Calu3 (cell line): ENCODE measurements at regions not wholly inside any gene's neighbourhood (a gene's known extent, or its start where the extent isn't known, plus 50 kb on each side); places are given as distances from the start of the nearest gene placed in this dataset.

ENCODE experiments used
- BruUV-seq: library from RNA; stranded (reverse); fragments of 400-500 nt; replicated peaks from 2 replicates; lab custom pipeline; 2021; lab: Mats Ljungman, UMichigan
- CTCF ChIA-PET: fragments of 300-600 bp; sonication (Branson Sonifier 250); formaldehyde crosslinking; loops from one replicate; lab custom pipeline; 2022; ENCODE audit warnings: antibody characterized with exemption; lab: Charles Lee
- DNase-seq: peaks from one replicate; pipeline ENCODE4 v3.0.0; 2022
- H3K27ac Mint-ChIP-seq: one replicate; pipeline ENCODE4 v1.8.0; 2022; ENCODE audit warnings: mixed read lengths; ENCODE audit not compliant: unreplicated experiment
- H3K27me3 Mint-ChIP-seq: one replicate; pipeline ENCODE4 v1.8.0; 2022; ENCODE audit warnings: mixed read lengths; ENCODE audit not compliant: unreplicated experiment
- H3K36me3 Mint-ChIP-seq: one replicate; pipeline ENCODE4 v1.8.0; 2022; ENCODE audit warnings: mild to moderate bottlenecking, moderate library complexity, mixed read lengths; ENCODE audit not compliant: insufficient read depth, unreplicated experiment
- H3K4me1 Mint-ChIP-seq: one replicate; pipeline ENCODE4 v1.8.0; 2022; ENCODE audit warnings: mild to moderate bottlenecking, low read depth, mixed read lengths; ENCODE audit not compliant: unreplicated experiment
- H3K4me3 Mint-ChIP-seq: one replicate; pipeline ENCODE4 v1.8.0; 2022; ENCODE audit warnings: mild to moderate bottlenecking, low read depth, moderate library complexity, mixed read lengths; ENCODE audit not compliant: unreplicated experiment
- H3K9me3 Mint-ChIP-seq: one replicate; pipeline ENCODE4 v1.8.0; 2022; ENCODE audit warnings: low read depth, mixed read lengths; ENCODE audit not compliant: unreplicated experiment
- CTCF ChIP-seq: fragments of 200-600 bp; IDR thresholded peaks from one replicate; pipeline ENCODE4 v1.8.0; 2022; ENCODE audit warnings: antibody characterized with exemption; ENCODE audit not compliant: unreplicated experiment
- intact Hi-C: fragments of 100-400 bp; cut with micrococcal nuclease; formaldehyde crosslinking; loops from one replicate; pipeline ENCODE4 v1.10.0; 2022; ENCODE audit not compliant: unreplicated experiment

- TF ChIP-seq CTCF = no peak
- peaks cover 23% of the 10 kb centered on the region for H3K9me3 Mint-ChIP-seq
- no peaks in the 10 kb centered on the region for H3K4me1 Mint-ChIP-seq
- no peaks in the 10 kb centered on the region for H3K27me3 Mint-ChIP-seq
- DNase-seq = no peak
- H3K36me3 Mint-ChIP-seq = no peaks in the 10 kb centered on the region
- intact Hi-C loops = no loop called here
- H3K27ac Mint-ChIP-seq = no peak overlapping the region
- no TSS peak for BruUV-seq
- CTCF ChIA-PET = no interaction called here
- H3K4me3 Mint-ChIP-seq = no peak overlapping the region
Measured at GRCh38 chr10:36504758-36505157, 620.6 kb upstream of the ANKRD30A start.

- no TSS peak for BruUV-seq
- H3K4me3 Mint-ChIP-seq = no peak overlapping the region
- no peaks in the 10 kb centered on the region for H3K4me1 Mint-ChIP-seq
- DNase-seq = no peak
- CTCF ChIA-PET = no interaction called here
- no peaks in the 10 kb centered on the region for H3K36me3 Mint-ChIP-seq
- no peaks in the 10 kb centered on the region for H3K27me3 Mint-ChIP-seq
- H3K9me3 Mint-ChIP-seq = peaks cover 17% of the 10 kb centered on the region
- intact Hi-C loops = no loop called here
- no peak for TF ChIP-seq CTCF
- no peak overlapping the region for H3K27ac Mint-ChIP-seq
Measured at GRCh38 chr10:36500266-36500665, 625.1 kb upstream of the ANKRD30A start.

DNA sequence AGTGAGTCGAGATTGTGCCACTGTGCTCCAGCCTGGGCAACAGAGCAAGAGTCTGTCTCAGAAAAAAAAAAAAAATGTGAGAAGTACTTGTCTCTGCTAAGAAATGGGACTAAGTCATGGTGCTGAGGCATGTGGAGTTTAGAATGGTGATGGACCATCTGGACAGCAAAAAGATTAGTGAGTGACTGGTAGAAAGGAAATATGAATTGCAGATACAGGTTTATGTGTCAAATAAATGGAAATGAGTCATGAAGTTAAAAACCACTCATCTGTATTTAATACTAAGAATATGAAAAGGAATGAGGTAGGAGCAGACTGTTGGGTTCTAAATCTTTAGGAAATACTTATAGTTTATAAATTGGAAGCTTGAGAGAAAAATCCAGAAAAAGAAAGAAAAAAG lies 625.7 kb upstream of the ANKRD30A start:
- H3K27me3 Mint-ChIP-seq = no peaks in the 10 kb centered on the region
- no peak for DNase-seq
- BruUV-seq = no TSS peak
- H3K9me3 Mint-ChIP-seq = peaks cover 18% of the 10 kb centered on the region
- H3K36me3 Mint-ChIP-seq = no peaks in the 10 kb centered on the region
- CTCF ChIA-PET = no interaction called here
- H3K4me3 Mint-ChIP-seq = no peak overlapping the region
- TF ChIP-seq CTCF = no peak
- H3K27ac Mint-ChIP-seq = no peak overlapping the region
- intact Hi-C loops = no loop called here
- no peaks in the 10 kb centered on the region for H3K4me1 Mint-ChIP-seq

DNA sequence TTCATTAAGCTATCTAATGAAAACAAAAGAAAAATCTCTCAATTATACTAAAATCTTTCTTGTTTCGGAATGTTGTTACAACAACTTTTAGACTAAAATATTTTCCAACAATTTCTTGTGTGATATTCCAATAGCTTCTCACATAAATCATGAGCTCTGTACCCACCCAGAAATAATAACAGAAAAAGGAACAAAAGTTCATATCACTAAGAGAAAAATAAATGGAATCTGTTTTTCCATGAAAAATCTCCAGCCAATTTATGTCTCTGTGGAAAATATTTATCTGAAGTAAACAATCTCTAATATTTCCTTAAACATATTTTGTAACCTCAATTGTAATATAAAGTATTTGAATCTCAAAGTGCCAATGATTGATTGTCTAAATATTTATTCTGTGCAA lies 628.6 kb upstream of the ANKRD30A start:
- intact Hi-C loops = no loop called here

More for the DNA sequence above, 628.6 kb upstream of the ANKRD30A start:
- DNase-seq = no peak
- CTCF ChIA-PET = no interaction called here
- BruUV-seq = no TSS peak
- Mint-ChIP-seq H3K36me3 (no peaks in the 10 kb centered on the region), H3K9me3 (peaks cover 19% of the 10 kb centered on the region), H3K27me3 (no peaks in the 10 kb centered on the region), H3K4me1 (no peaks in the 10 kb centered on the region), H3K27ac (no peak overlapping the region), H3K4me3 (no peak overlapping the region)
- no peak for TF ChIP-seq CTCF
